SK-N-SH (cell line): ENCODE measurements at regions not wholly inside any gene's neighbourhood (a gene's known extent, or its start where the extent isn't known, plus 50 kb on each side); places are given as distances from the start of the nearest gene placed in this dataset.

Experiments used
- CTCF ChIA-PET: fragments of 300-600, 350-600 bp; formaldehyde crosslinking; extraction: SDS; loops from one replicate; lab custom pipeline; 2021; lab: Yijun Ruan, JAX
- POLR2A ChIA-PET: fragments of 350-600 bp; sonication (Branson Sonifier 250); formaldehyde crosslinking; extraction: SDS; loops from one replicate; lab custom pipeline; 2020; ENCODE audit warnings: antibody characterized with exemption, inconsistent platforms; lab: Yijun Ruan, JAX
- DNase-seq: peaks from one replicate; pipeline ENCODE4 v3.0.0; 2012
- H2AFZ ChIP-seq: fragments of 200-600 bp; sonication (generic); 2 replicates; pipeline ENCODE4 v1.8.1; 2016; ENCODE audit warnings: antibody characterized with exemption, mild to moderate bottlenecking, low read depth
- H3F3A ChIP-seq: fragments of 200-600 bp; sonication (generic); replicated peaks from 2 replicates; pipeline ENCODE3; 2016; ENCODE audit warnings: antibody characterized with exemption, mild to moderate bottlenecking; ENCODE audit not compliant: insufficient read depth
- H3K27ac ChIP-seq, 2 experiments: fragments of 200-500 bp in 1 of 2; fragments of 200-600 bp in 1 of 2; sonication (Bioruptor generic) in 1 of 2; sonication (generic), shearing (Covaris generic) in 1 of 2; 2 replicates each; pipeline versions ENCODE4 v1.5.1 to v1.6.1; 2014 to 2016; ENCODE audit warnings: low read depth in 2 of 2, inconsistent platforms in 1 of 2, low read length in 1 of 2, mild to moderate bottlenecking in 1 of 2, mixed read lengths in 1 of 2
- H3K27me3 ChIP-seq: fragments of 200-600 bp; sonication (generic), shearing (Covaris generic); 2 replicates; pipeline ENCODE4 v1.6.1; 2016; ENCODE audit warnings: mixed run types; ENCODE audit not compliant: insufficient read depth
- H3K36me3 ChIP-seq, 2 experiments: fragments of 200-500 bp in 1 of 2; fragments of 200-600 bp in 1 of 2; sonication (Bioruptor generic) in 1 of 2; sonication (generic) in 1 of 2; replicated peaks in 1 of 2; 2 replicates each; pipeline versions ENCODE3 to v1.5.1; 2014 to 2016; ENCODE audit warnings: low read length in 1 of 2, mild to moderate bottlenecking in 1 of 2; ENCODE audit not compliant: insufficient read depth in 2 of 2, control insufficient read depth in 1 of 2
- H3K4me1 ChIP-seq, 2 experiments: fragments of 200-500 bp in 1 of 2; fragments of 200-600 bp in 1 of 2; sonication (Bioruptor generic) in 1 of 2; sonication (generic), shearing (Covaris generic) in 1 of 2; 2 replicates each; pipeline versions ENCODE4 v1.5.1 to v1.6.1; 2014 to 2016; ENCODE audit warnings: low read depth in 1 of 2, low read length in 1 of 2, mixed run types in 1 of 2; ENCODE audit not compliant: insufficient read depth in 2 of 2, control insufficient read depth in 1 of 2
- H3K4me2 ChIP-seq: fragments of 200-600 bp; sonication (generic), shearing (Covaris generic); 2 replicates; pipeline ENCODE4 v1.6.1; 2017; ENCODE audit warnings: mixed run types
- H3K4me3 ChIP-seq, 2 experiments: fragments of 200-500 bp in 1 of 2; fragments of 200-600 bp in 1 of 2; sonication (Bioruptor generic) in 1 of 2; sonication (generic), shearing (Covaris generic) in 1 of 2; 2 replicates each; pipeline versions ENCODE4 v1.5.1 to v1.8.1; 2014 to 2016; ENCODE audit warnings: low read depth in 2 of 2, inconsistent platforms in 1 of 2, low read length in 1 of 2, mild to moderate bottlenecking in 1 of 2, mixed read lengths in 1 of 2, moderate library complexity in 1 of 2
- H3K79me2 ChIP-seq: fragments of 200-600 bp; sonication (generic); 2 replicates; pipeline ENCODE4 v1.8.1; 2017; ENCODE audit warnings: mild to moderate bottlenecking; ENCODE audit not compliant: insufficient read depth
- H3K9ac ChIP-seq: fragments of 200-600 bp; sonication (generic); 2 replicates; pipeline ENCODE4 v1.6.1; 2017; ENCODE audit warnings: mixed run types
- H3K9me2 ChIP-seq: fragments of 200-600 bp; sonication (generic); 2 replicates; pipeline ENCODE4 v1.6.1; 2017; ENCODE audit warnings: mixed run types
- H3K9me3 ChIP-seq: fragments of 200-600 bp; sonication (generic); 2 replicates; pipeline ENCODE4 v1.6.1; 2017; ENCODE audit warnings: mixed run types, mild to moderate bottlenecking, moderate library complexity
- H4K20me1 ChIP-seq: fragments of 200-600 bp; sonication (generic); 2 replicates; pipeline ENCODE4 v1.6.1; 2017; ENCODE audit warnings: mild to moderate bottlenecking, mixed run types; ENCODE audit not compliant: insufficient read depth
- CHD2 ChIP-seq: fragments of 150-350 bp; IDR thresholded peaks from 2 replicates; pipeline ENCODE4 v1.6.1; 2018; ENCODE audit warnings: low read length; ENCODE audit not compliant: partially characterized antibody
- EZH2phosphoT487 ChIP-seq: fragments of 200-600 bp; sonication (generic); IDR thresholded peaks from 2 replicates; pipeline ENCODE4 v1.6.1; 2017; ENCODE audit warnings: low read depth, mixed run types, mild to moderate bottlenecking, antibody characterized with exemption, moderate library complexity, borderline replicate concordance
- FOSL2 ChIP-seq: IDR thresholded peaks from 2 replicates; pipeline ENCODE4 v1.4.0; 2012; ENCODE audit warnings: low read depth, mild to moderate bottlenecking, moderate library complexity, borderline replicate concordance
- FOXJ3 ChIP-seq: sonication (generic); formaldehyde crosslinking; IDR thresholded peaks from 2 replicates; pipeline ENCODE4 v1.5.1; 2020; ENCODE audit warnings: mild to moderate bottlenecking, missing genetic modification reagents
- GABPA ChIP-seq: IDR thresholded peaks from 2 replicates; pipeline ENCODE4 v1.4.0; 2012; ENCODE audit warnings: low read depth, mild to moderate bottlenecking
- GATA2 ChIP-seq: sonication (generic); formaldehyde crosslinking; IDR thresholded peaks from 2 replicates; pipeline ENCODE4 v1.5.0; 2020; ENCODE audit warnings: mild to moderate bottlenecking, missing genetic modification reagents
- MEF2A ChIP-seq: IDR thresholded peaks from 2 replicates; pipeline ENCODE4 v1.4.0; 2012; ENCODE audit warnings: low read depth, borderline replicate concordance
- POLR2AphosphoS5 ChIP-seq: IDR thresholded peaks from 2 replicates; pipeline ENCODE4 v1.6.1; 2012; ENCODE audit warnings: low read depth, low read length
- SIN3A ChIP-seq: IDR thresholded peaks from 2 replicates; pipeline ENCODE4 v1.6.1; 2012; ENCODE audit warnings: low read depth, mild to moderate bottlenecking, low read length, moderate library complexity, borderline replicate concordance
- TEAD4 ChIP-seq: IDR thresholded peaks from 2 replicates; pipeline ENCODE4 v1.4.0; 2012; ENCODE audit warnings: mild to moderate bottlenecking, borderline replicate concordance; ENCODE audit not compliant: insufficient read depth
- WGBS: methylation state at CpG from one replicate; pipeline ENCODE4 v1.1.6; 2017; ENCODE audit warnings: low lambda C conversion rate; 5-methylcytosine and 5-hydroxymethylcytosine counted together
- TF ChIP-seq, protein P1 (sequence below): IDR thresholded peaks from 2 replicates; pipeline ENCODE4 v1.6.1; 2012; ENCODE audit warnings: mild to moderate bottlenecking, low read depth, low read length, moderate library complexity
- TF ChIP-seq, protein P2 (sequence below): IDR thresholded peaks from 2 replicates; pipeline ENCODE4 v1.4.0; 2012; ENCODE audit warnings: low read depth, borderline replicate concordance
- TF ChIP-seq, protein P3 (sequence below): IDR thresholded peaks from 2 replicates; pipeline ENCODE4; 2012
- TF ChIP-seq, protein P4 (sequence below): fragments of 150-350 bp; IDR thresholded peaks from 2 replicates; pipeline ENCODE4 v1.6.1; 2017; ENCODE audit warnings: antibody characterized with exemption, low read length, low read depth, borderline replicate concordance

DNA sequence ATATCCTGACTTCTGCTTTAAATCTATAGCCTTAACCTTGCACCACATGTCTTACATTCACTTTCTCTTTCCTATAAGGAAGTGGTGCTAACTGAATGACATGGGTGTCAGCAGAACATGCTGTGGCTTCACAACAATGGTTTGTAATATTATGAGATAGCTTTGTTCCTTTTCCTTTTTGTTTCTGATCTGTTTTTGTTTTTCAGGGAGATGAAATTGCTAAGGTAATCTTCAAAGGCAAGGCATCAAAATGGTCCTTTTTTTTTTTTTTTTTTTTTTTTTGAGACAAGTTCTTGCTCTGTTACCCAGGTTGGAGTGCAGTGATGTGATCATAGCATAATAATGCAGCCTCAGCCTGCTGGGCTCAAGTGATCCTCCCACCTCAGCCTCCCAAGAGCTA is 53.6 kb upstream of the RANBP6 start:
- no peak overlapping the region for H3K4me3 ChIP-seq
- H2AFZ ChIP-seq = no peak overlapping the region
- H3K9ac ChIP-seq = no peak overlapping the region
- H3F3A ChIP-seq = no peaks in the 10 kb centered on the region
- no peak for DNase-seq
- no peaks in the 10 kb centered on the region for H4K20me1 ChIP-seq
- POLR2A ChIA-PET = no interaction called here
- H3K9me3 ChIP-seq = no peaks in the 10 kb centered on the region
- no peak overlapping the region for H3K27ac ChIP-seq
- no peaks in the 10 kb centered on the region for H3K27me3 ChIP-seq
- no peaks in the 10 kb centered on the region for H3K4me1 ChIP-seq
- TF ChIP-seq, protein P1, sequence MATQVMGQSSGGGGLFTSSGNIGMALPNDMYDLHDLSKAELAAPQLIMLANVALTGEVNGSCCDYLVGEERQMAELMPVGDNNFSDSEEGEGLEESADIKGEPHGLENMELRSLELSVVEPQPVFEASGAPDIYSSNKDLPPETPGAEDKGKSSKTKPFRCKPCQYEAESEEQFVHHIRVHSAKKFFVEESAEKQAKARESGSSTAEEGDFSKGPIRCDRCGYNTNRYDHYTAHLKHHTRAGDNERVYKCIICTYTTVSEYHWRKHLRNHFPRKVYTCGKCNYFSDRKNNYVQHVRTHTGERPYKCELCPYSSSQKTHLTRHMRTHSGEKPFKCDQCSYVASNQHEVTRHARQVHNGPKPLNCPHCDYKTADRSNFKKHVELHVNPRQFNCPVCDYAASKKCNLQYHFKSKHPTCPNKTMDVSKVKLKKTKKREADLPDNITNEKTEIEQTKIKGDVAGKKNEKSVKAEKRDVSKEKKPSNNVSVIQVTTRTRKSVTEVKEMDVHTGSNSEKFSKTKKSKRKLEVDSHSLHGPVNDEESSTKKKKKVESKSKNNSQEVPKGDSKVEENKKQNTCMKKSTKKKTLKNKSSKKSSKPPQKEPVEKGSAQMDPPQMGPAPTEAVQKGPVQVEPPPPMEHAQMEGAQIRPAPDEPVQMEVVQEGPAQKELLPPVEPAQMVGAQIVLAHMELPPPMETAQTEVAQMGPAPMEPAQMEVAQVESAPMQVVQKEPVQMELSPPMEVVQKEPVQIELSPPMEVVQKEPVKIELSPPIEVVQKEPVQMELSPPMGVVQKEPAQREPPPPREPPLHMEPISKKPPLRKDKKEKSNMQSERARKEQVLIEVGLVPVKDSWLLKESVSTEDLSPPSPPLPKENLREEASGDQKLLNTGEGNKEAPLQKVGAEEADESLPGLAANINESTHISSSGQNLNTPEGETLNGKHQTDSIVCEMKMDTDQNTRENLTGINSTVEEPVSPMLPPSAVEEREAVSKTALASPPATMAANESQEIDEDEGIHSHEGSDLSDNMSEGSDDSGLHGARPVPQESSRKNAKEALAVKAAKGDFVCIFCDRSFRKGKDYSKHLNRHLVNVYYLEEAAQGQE = no peak
- TF ChIP-seq, all 33 proteins: peak for 0
- no peaks in the 10 kb centered on the region for H3K9me2 ChIP-seq
- CTCF ChIA-PET = interaction anchor here (0.6 to 2.1 kb wide), 5 partner anchors 11 to 237 kb away, joined by 3 to 13 read pairs (median 3); no protein-coding TSS in a partner anchor
- H3K79me2 ChIP-seq = no peaks in the 10 kb centered on the region
- no peak overlapping the region for H3K4me2 ChIP-seq
- H3K36me3 ChIP-seq = no peaks in the 10 kb centered on the region

DNA sequence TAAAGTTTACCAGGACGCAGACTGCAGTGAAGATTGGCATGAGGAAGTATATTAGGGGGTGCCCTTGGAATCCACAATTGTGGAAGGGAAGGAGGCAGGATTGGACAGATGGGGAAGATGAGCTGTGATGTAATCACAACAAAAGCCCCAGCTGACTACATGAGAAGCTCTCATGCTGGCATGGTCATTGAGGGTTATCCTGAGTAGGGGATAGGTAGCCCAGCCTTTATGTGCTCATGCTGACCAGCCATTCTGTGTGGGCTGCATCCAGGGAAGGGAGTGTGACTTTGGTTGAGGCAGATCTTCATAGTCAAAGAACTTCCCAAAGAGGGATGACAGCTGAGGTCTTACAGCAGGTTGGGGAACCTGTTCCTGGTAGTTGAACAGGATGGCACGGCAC is 52.0 kb upstream of the RANBP6 start:
- H3K4me2 ChIP-seq = no peak overlapping the region
- H3K4me1 ChIP-seq = no peaks in the 10 kb centered on the region
- no peak overlapping the region for H3K9ac ChIP-seq
- DNase-seq = no peak
- H3K9me2 ChIP-seq = no peaks in the 10 kb centered on the region
- CTCF ChIA-PET = interaction anchor here (1.8 kb wide), 1 partner anchor 238 kb away, joined by 7 read pairs; no protein-coding TSS in a partner anchor
- no peaks in the 10 kb centered on the region for H3K36me3 ChIP-seq
- H3K4me3 ChIP-seq = no peak overlapping the region
- POLR2A ChIA-PET = no interaction called here
- H3K9me3 ChIP-seq = no peaks in the 10 kb centered on the region
- no peaks in the 10 kb centered on the region for H3K79me2 ChIP-seq
- H4K20me1 ChIP-seq = no peaks in the 10 kb centered on the region
- H3K27me3 ChIP-seq = no peaks in the 10 kb centered on the region
- H2AFZ ChIP-seq = no peak overlapping the region
- H3F3A ChIP-seq = no peaks in the 10 kb centered on the region
- H3K27ac ChIP-seq = no peak overlapping the region
- WGBS = 49% methylated on average over 2 of the region's 2 CpGs
- TF ChIP-seq EZH2phosphoT487 = no peak
- TF ChIP-seq, protein P2, sequence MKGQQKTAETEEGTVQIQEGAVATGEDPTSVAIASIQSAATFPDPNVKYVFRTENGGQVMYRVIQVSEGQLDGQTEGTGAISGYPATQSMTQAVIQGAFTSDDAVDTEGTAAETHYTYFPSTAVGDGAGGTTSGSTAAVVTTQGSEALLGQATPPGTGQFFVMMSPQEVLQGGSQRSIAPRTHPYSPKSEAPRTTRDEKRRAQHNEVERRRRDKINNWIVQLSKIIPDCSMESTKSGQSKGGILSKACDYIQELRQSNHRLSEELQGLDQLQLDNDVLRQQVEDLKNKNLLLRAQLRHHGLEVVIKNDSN = no peak
- TF ChIP-seq FOSL2 = no peak
- no peak for TF ChIP-seq POLR2AphosphoS5
- TF ChIP-seq MEF2A = no peak
- TF ChIP-seq GABPA = no peak
- TF ChIP-seq SIN3A = no peak
- TF ChIP-seq, protein P3, sequence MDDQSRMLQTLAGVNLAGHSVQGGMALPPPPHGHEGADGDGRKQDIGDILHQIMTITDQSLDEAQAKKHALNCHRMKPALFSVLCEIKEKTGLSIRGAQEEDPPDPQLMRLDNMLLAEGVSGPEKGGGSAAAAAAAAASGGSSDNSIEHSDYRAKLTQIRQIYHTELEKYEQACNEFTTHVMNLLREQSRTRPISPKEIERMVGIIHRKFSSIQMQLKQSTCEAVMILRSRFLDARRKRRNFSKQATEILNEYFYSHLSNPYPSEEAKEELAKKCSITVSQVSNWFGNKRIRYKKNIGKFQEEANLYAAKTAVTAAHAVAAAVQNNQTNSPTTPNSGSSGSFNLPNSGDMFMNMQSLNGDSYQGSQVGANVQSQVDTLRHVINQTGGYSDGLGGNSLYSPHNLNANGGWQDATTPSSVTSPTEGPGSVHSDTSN = no peak
- TF ChIP-seq TEAD4 = no peak
- TF ChIP-seq FOXJ3 (CRISPR knock-in tag) = no peak
- TF ChIP-seq GATA2 (CRISPR knock-in tag) = no peak
- TF ChIP-seq CHD2 = no peak
- TF ChIP-seq, protein P4, sequence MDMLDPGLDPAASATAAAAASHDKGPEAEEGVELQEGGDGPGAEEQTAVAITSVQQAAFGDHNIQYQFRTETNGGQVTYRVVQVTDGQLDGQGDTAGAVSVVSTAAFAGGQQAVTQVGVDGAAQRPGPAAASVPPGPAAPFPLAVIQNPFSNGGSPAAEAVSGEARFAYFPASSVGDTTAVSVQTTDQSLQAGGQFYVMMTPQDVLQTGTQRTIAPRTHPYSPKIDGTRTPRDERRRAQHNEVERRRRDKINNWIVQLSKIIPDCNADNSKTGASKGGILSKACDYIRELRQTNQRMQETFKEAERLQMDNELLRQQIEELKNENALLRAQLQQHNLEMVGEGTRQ = no peak
